ENCODE measurements at regions not wholly inside any gene's neighbourhood (a gene's known extent, or its start where the extent isn't known, plus 50 kb on each side); places are given as distances from the start of the nearest gene placed in this dataset.

GRCh38 chr3:24578951-24579421 lies 84.3 kb upstream of the THRB start (continued):
- no peak for TF ChIP-seq ZFP36 (IDR thresholded peaks at IDR 0.05; ENCODE audit: borderline replicate concordance, partially characterized antibody)
- no peak for TF ChIP-seq HOXA7 (CRISPR knock-in tag; IDR thresholded peaks at IDR 0.05)
- TF ChIP-seq HES2 (IDR thresholded peaks at IDR 0.05): no peak
- TF ChIP-seq, protein P1, sequence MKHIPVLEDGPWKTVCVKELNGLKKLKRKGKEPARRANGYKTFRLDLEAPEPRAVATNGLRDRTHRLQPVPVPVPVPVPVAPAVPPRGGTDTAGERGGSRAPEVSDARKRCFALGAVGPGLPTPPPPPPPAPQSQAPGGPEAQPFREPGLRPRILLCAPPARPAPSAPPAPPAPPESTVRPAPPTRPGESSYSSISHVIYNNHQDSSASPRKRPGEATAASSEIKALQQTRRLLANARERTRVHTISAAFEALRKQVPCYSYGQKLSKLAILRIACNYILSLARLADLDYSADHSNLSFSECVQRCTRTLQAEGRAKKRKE (CRISPR knock-in tag; IDR thresholded peaks at IDR 0.05; ENCODE audit: low read depth): no peak
- no peak for TF ChIP-seq POLR2AphosphoS2 (conservative IDR thresholded peaks at IDR 0.05; ENCODE audit: low read length)

DNA sequence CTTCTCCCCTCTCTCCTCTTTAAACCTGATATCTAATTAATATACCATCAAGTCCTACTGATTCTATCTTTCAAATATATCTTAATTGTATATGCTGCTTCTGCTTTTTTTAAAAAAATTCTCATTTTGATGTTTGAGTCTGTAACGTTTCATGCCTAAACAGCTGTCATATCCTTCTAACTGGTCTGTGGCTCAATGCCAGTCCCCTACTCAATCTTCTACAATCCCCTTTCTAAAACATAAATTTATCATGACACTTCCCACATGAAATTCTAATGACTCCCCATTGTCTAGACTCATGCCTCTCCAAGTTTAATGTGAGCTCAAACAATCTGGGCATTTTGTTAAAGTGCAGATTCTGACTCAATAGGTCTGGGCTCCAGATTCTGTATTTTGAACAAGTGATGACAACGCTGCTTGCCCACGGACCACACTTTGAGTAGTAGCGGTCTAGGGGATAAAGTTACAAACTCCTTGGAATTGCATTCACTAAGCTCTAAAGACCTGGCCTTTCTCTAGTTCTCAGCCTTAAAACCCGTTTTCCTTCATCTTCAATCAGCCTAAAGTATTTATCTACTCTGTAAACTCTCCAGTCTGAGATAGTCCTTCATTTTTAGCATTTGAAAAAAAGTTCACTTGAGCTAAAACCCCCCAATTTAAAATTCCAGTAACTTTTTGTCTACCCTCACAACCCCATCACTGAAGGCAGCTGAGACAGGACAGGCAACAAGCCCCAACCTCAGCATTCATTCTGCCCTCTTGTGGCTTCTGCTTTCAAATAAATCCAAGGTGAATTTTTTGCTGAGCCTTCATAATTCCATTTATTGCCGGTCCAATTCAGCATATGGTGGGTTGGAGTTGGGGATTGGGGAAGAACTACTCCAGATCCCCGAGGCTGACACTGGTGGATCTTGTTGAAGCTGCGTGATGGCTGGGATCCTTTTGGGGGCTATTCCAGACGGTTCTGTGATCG lies 88.1 kb upstream of the THRB start:
- ATAC-seq: 0 out of 6 replicates have a peak, but pooled peaks of 1 of the 2 experiments have one; percentile 42
- no peaks in the 10 kb centered on the region for H3K4me1 ChIP-seq
- H3K9me3 ChIP-seq: no peaks in the 10 kb centered on the region
- no peak for FAIRE-seq
- 45% methylated on average over 10 of the region's 10 CpGs for WGBS (ENCODE audit: missing lambda C conversion rate)
- CTCF ChIA-PET: interaction anchor here (0.8 to 1.5 kb wide), 5 partner anchors 9 to 58 kb away, joined by 3 to 6 read pairs (median 3); no protein-coding TSS in a partner anchor
- H3K4me3 ChIP-seq: no peak overlapping the region
- no peak overlapping the region for H3K4me2 ChIP-seq
- DNase-seq (ENCODE audit: low read depth in 1 of 2, low spot score in 1 of 2): peak in 1 of 2 experiments; percentile 13
- no peak overlapping the region for H3K27ac ChIP-seq
- POLR2A ChIA-PET: no interaction called here
- TF ChIP-seq JUN (IDR thresholded peaks at IDR 0.05) (no peak), CHD2 (IDR thresholded peaks at IDR 0.05; ENCODE audit: low read length, partially characterized antibody) (no peak), POLR2A (IDR thresholded peaks at IDR 0.05; ENCODE audit: low read length) (no peak), HEYL (CRISPR knock-in tag; IDR thresholded peaks at IDR 0.05) (no peak), RAD21 (conservative IDR thresholded peaks at IDR 0.05 in 1 of 2, IDR thresholded peaks at IDR 0.05 in 1 of 2) (peak; percentile 45 to 46), JUNB (IDR thresholded peaks at IDR 0.05) (no peak), MAFK (IDR thresholded peaks at IDR 0.05; ENCODE audit: partially characterized antibody) (peak; percentile 95), RFX5 (IDR thresholded peaks at IDR 0.05) (no peak), RNF2 (IDR thresholded peaks at IDR 0.05; ENCODE audit: borderline replicate concordance, low read depth) (no peak), EHF (CRISPR knock-in tag; IDR thresholded peaks at IDR 0.05) (no peak), KDM5A (IDR thresholded peaks at IDR 0.05) (no peak), CBX8 (IDR thresholded peaks at IDR 0.05) (no peak), EHMT2 (IDR thresholded peaks at IDR 0.05; ENCODE audit: low read depth) (no peak), USF2 (IDR thresholded peaks at IDR 0.05) (no peak), POLR2AphosphoS2 (conservative IDR thresholded peaks at IDR 0.05; ENCODE audit: low read length) (no peak), PHF8 (IDR thresholded peaks at IDR 0.05; ENCODE audit: borderline replicate concordance, low read depth) (no peak), NPAS2 (CRISPR knock-in tag; IDR thresholded peaks at IDR 0.05; ENCODE audit: borderline replicate concordance) (no peak), NR3C1 (IDR thresholded peaks at IDR 0.05) (no peak), TP53 (CRISPR knock-in tag; IDR thresholded peaks at IDR 0.05) (no peak), HES2 (IDR thresholded peaks at IDR 0.05) (no peak), RCOR1 (IDR thresholded peaks at IDR 0.05; ENCODE audit: low read depth, low read length) (no peak), FOSL2 (IDR thresholded peaks at IDR 0.05) (no peak), FOSL2 (CRISPR knock-in tag; IDR thresholded peaks at IDR 0.05) (no peak), TFCP2L1 (CRISPR knock-in tag; IDR thresholded peaks at IDR 0.05) (no peak), NFE2L2 (conservative IDR thresholded peaks at IDR 0.05; ENCODE audit: low read length) (no peak), PBX3 (IDR thresholded peaks at IDR 0.05) (no peak), CHD4 (IDR thresholded peaks at IDR 0.05; ENCODE audit: borderline replicate concordance) (no peak), SMC3 (IDR thresholded peaks at IDR 0.05) (peak; percentile 56), CEBPB (IDR thresholded peaks at IDR 0.05) (no peak), CTCF (IDR thresholded peaks at IDR 0.05) (peak; percentile 35; the same call in 2 of the 3 replicates)
- TF ChIP-seq, protein P1 (CRISPR knock-in tag; IDR thresholded peaks at IDR 0.05; ENCODE audit: low read depth): no peak
